NCI-H526 treated with DMSO at 0.1 percent for 48 hours (cell line): ENCODE measurements at regions not wholly inside any gene's neighbourhood (a gene's known extent, or its start where the extent isn't known, plus 50 kb on each side); places are given as distances from the start of the nearest gene placed in this dataset.

Source experiments
- DNase-seq: peaks from one replicate; lab custom pipeline; 2025; lab: John Stamatoyannopoulos, UW

GRCh38 chr4:34039766-34040165, 2204.5 kb downstream of the ARAP2 start:
- no peak for DNase-seq

GRCh38 chr4:34043131-34043530, 2201.2 kb downstream of the ARAP2 start:
- no peak for DNase-seq

- no peak for DNase-seq
Measured at GRCh38 chr4:34046580-34046979, 2197.7 kb downstream of the ARAP2 start.

GRCh38 chr4:34047363-34047762, 2197.0 kb downstream of the ARAP2 start:
- DNase-seq = no peak

- no peak for DNase-seq
Measured at GRCh38 chr4:34066126-34066525, 2178.2 kb downstream of the ARAP2 start.

GRCh38 chr4:34091451-34091850, 2152.9 kb downstream of the ARAP2 start:
- DNase-seq = no peak

- DNase-seq = no peak
Measured at GRCh38 chr4:34094114-34094513, 2150.2 kb downstream of the ARAP2 start.

GRCh38 chr4:34105311-34105710, 2139.0 kb downstream of the ARAP2 start:
- DNase-seq = no peak

- DNase-seq = no peak
Measured at GRCh38 chr4:34108391-34108790, 2135.9 kb downstream of the ARAP2 start.

GRCh38 chr4:34112573-34112972, 2131.7 kb downstream of the ARAP2 start:
- no peak for DNase-seq

- DNase-seq = no peak
Measured at GRCh38 chr4:34138385-34138784, 2105.9 kb downstream of the ARAP2 start.

GRCh38 chr4:34139346-34139745, 2105.0 kb downstream of the ARAP2 start:
- no peak for DNase-seq

GRCh38 chr4:34148322-34148908, 2095.9 kb downstream of the ARAP2 start:
- no peak for DNase-seq

GRCh38 chr4:34157547-34157946, 2086.8 kb downstream of the ARAP2 start:
- DNase-seq = no peak

GRCh38 chr4:34158878-34159277, 2085.4 kb downstream of the ARAP2 start:
- no peak for DNase-seq

- DNase-seq = no peak
Measured at GRCh38 chr4:34170946-34171345, 2073.4 kb downstream of the ARAP2 start.

GRCh38 chr4:34176609-34177008, 2067.7 kb downstream of the ARAP2 start:
- DNase-seq = no peak

- no peak for DNase-seq
Measured at GRCh38 chr4:34178476-34178875, 2065.8 kb downstream of the ARAP2 start.

- DNase-seq = no peak
Measured at GRCh38 chr4:34181311-34181841, 2062.9 kb downstream of the ARAP2 start.

- no peak for DNase-seq
Measured at GRCh38 chr4:34181891-34182290, 2062.4 kb downstream of the ARAP2 start.

- DNase-seq = no peak
Measured at GRCh38 chr4:34182306-34182705, 2062.0 kb downstream of the ARAP2 start.

- DNase-seq = no peak
Measured at GRCh38 chr4:34183926-34184325, 2060.4 kb downstream of the ARAP2 start.

GRCh38 chr4:34187056-34187455, 2057.3 kb downstream of the ARAP2 start:
- no peak for DNase-seq

- DNase-seq = no peak
Measured at GRCh38 chr4:34191443-34191842, 2052.9 kb downstream of the ARAP2 start.
